PC-3 (cell line): ENCODE measurements at regions not wholly inside any gene's neighbourhood (a gene's known extent, or its start where the extent isn't known, plus 50 kb on each side); places are given as distances from the start of the nearest gene placed in this dataset.

Experiments
- CTCF ChIP-seq: fragments of 300-600 bp; sonication (generic); conservative IDR thresholded peaks from 2 replicates; pipeline ENCODE4 v1.5.1; 2017; ENCODE audit warnings: antibody characterized with exemption, low read depth, mild to moderate bottlenecking, low read length
- EZH2 ChIP-seq: fragments of 300-600 bp; sonication (generic); IDR thresholded peaks from one replicate; pipeline ENCODE4 v1.6.1; 2017; ENCODE audit warnings: antibody characterized with exemption, mild to moderate bottlenecking, low read length; ENCODE audit not compliant: unreplicated experiment

DNA sequence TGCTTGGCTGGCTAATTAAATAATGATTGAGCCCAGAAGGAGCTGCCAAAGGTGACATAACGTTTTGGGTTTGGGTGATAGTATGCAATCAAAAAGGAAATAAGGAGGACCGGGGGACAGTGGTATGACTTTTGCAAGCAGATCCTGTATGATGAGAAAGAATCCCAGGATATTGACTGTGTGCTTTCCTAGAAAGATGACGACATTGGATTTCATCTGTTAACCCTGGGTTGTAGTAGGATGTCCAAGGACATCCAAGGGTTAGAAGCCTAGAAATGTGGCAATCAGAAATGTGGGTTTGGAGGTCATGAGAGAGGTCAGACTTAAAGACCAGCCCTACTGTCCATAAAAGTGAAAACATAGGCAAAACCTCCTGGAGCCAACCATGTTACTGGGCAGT, 50.3 kb upstream of the HMHB1 start:
- no peak for TF ChIP-seq CTCF
- no peak for TF ChIP-seq EZH2
